ENCODE measurements at regions not wholly inside any gene's neighbourhood (a gene's known extent, or its start where the extent isn't known, plus 50 kb on each side); places are given as distances from the start of the nearest gene placed in this dataset.
"Not testable (repeated sequence)": the region's sequence is repeated elsewhere in the genome, so short reads cannot be mapped to it uniquely, and the experiment has no call there.

GRCh38 chr2:121149384-121149783 is 135.6 kb downstream of the TFCP2L1 start:
- no peak for DNase-seq

GRCh38 chr2:121150126-121150525 is 134.9 kb downstream of the TFCP2L1 start:
- no peak for DNase-seq

GRCh38 chr2:121150713-121151112 is 134.3 kb downstream of the TFCP2L1 start:
- DNase-seq, result no peak

GRCh38 chr2:121151311-121152109 is 133.5 kb downstream of the TFCP2L1 start:
- no peak for DNase-seq

GRCh38 chr2:121152861-121153260 is 132.1 kb downstream of the TFCP2L1 start:
- no peak for DNase-seq

- no peak for DNase-seq
Measured at GRCh38 chr2:121153516-121153915, 131.5 kb downstream of the TFCP2L1 start.

GRCh38 chr2:121155502-121156056 is 129.4 kb downstream of the TFCP2L1 start:
- no peak for DNase-seq

- not testable (repeated sequence) for DNase-seq
Measured at GRCh38 chr2:121157481-121157880, 127.5 kb downstream of the TFCP2L1 start.

- DNase-seq, result no peak
Measured at GRCh38 chr2:121159291-121160071, 125.5 kb downstream of the TFCP2L1 start.

- DNase-seq, result no peak
Measured at GRCh38 chr2:121160366-121160765, 124.6 kb downstream of the TFCP2L1 start.

- no peak for DNase-seq
Measured at GRCh38 chr2:121161272-121161671, 123.7 kb downstream of the TFCP2L1 start.

GRCh38 chr2:121162893-121163292 is 122.1 kb downstream of the TFCP2L1 start:
- no peak for DNase-seq

GRCh38 chr2:121164042-121164441 is 121.0 kb downstream of the TFCP2L1 start:
- DNase-seq, result no peak

- DNase-seq, result no peak
Measured at GRCh38 chr2:121165038-121165542, 119.9 kb downstream of the TFCP2L1 start.

Data from activated CD4-positive, alpha-beta T cell treated with anti-CD3 and anti-CD28 coated beads, Interleukin-2, amount 50 U/mL, for 1 hour (primary cell).